NB4 (cell line): ENCODE measurements at regions not wholly inside any gene's neighbourhood (a gene's known extent, or its start where the extent isn't known, plus 50 kb on each side); places are given as distances from the start of the nearest gene placed in this dataset.
"Not testable (repeated sequence)": the region's sequence is repeated elsewhere in the genome, so short reads cannot be mapped to it uniquely, and the experiment has no call there.

ENCODE experiments used
- DNase-seq: peaks from one replicate; pipeline ENCODE4 v3.0.0; 2010; ENCODE audit warnings: low read depth
- H3K4me3 ChIP-seq: one replicate; pipeline ENCODE4 v1.5.1; 2011; ENCODE audit warnings: mild to moderate bottlenecking, low read depth, low read length, moderate library complexity
- MYC ChIP-seq: IDR thresholded peaks from 2 replicates; pipeline ENCODE4 v1.6.1; 2011; ENCODE audit warnings: low read depth, low read length
- POLR2A ChIP-seq: IDR thresholded peaks from 2 replicates; pipeline ENCODE4 v1.6.1; 2011; ENCODE audit warnings: mild to moderate bottlenecking; ENCODE audit not compliant: insufficient read length; ENCODE audit errors: extremely low read depth
- TF ChIP-seq, protein P1 (sequence below): IDR thresholded peaks from one replicate; pipeline ENCODE4 v1.5.1; 2012; ENCODE audit warnings: low read depth, low read length
- TF ChIP-seq, protein P2 (sequence below): IDR thresholded peaks from 2 replicates; pipeline ENCODE4 v1.6.1; 2011; ENCODE audit warnings: low read depth, low read length

DNA sequence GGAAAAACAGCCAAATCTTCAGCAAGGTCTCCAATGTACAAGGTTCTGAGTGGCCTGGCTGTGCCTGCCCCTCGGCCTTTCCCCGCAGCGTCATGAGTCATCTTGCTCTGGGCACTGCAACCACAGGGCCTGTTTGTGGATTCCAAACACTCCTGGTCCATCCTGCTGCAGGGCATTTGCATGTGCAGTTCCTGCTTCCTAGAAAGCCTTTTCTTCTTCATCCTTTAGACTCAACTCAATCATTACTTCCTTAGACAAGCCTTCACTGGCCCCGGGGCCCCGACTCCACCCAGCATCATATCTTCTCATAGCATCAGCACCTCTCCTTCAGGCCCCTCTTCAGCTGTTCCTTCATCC is 101.8 kb upstream of the EGLN3 start:
- peak; percentile 29 for DNase-seq
- H3K4me3 ChIP-seq = no peak overlapping the region
- TF ChIP-seq, protein P1, sequence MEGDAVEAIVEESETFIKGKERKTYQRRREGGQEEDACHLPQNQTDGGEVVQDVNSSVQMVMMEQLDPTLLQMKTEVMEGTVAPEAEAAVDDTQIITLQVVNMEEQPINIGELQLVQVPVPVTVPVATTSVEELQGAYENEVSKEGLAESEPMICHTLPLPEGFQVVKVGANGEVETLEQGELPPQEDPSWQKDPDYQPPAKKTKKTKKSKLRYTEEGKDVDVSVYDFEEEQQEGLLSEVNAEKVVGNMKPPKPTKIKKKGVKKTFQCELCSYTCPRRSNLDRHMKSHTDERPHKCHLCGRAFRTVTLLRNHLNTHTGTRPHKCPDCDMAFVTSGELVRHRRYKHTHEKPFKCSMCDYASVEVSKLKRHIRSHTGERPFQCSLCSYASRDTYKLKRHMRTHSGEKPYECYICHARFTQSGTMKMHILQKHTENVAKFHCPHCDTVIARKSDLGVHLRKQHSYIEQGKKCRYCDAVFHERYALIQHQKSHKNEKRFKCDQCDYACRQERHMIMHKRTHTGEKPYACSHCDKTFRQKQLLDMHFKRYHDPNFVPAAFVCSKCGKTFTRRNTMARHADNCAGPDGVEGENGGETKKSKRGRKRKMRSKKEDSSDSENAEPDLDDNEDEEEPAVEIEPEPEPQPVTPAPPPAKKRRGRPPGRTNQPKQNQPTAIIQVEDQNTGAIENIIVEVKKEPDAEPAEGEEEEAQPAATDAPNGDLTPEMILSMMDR = no peak
- TF ChIP-seq MYC (no peak), POLR2A (no peak)
- TF ChIP-seq, protein P2, sequence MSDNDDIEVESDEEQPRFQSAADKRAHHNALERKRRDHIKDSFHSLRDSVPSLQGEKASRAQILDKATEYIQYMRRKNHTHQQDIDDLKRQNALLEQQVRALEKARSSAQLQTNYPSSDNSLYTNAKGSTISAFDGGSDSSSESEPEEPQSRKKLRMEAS = no peak

DNA sequence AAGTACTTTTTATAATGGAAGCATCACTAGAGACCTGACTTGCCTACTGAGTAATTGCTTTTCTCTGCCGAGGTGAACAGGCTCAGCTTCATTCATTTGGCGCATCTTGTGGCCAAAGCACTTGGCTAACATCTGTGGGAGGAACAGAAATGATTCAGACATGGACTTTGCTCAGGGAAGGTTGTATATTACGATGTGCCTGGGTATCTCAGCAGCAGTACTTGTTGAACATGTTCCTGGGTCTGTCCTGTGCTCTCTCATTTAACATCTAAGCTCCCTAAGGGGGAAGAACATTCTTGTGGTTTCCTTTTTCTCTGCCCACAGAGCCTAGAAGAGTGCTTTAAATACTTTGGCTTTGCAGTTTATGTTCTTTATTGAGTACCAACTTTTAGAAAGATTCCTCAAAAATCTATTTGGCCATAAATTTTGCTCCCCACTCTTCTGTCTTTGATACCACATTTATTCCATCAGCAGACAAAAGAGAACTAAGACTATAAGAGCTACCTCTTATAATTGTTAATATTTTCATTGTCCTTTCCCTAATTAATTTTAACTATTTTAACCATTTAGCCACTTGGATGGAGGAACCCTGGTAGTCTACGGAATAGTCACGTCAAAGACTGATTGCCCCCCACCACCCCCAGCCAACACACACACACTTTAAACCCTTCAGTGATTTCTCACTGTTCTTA is 101.2 kb upstream of the EGLN3 start:
- peak; percentile 56 for DNase-seq
- H3K4me3 ChIP-seq = no peak overlapping the region
- TF ChIP-seq, protein P2 = no peak
- TF ChIP-seq MYC (no peak), POLR2A (no peak)
- TF ChIP-seq, protein P1 = no peak

DNA sequence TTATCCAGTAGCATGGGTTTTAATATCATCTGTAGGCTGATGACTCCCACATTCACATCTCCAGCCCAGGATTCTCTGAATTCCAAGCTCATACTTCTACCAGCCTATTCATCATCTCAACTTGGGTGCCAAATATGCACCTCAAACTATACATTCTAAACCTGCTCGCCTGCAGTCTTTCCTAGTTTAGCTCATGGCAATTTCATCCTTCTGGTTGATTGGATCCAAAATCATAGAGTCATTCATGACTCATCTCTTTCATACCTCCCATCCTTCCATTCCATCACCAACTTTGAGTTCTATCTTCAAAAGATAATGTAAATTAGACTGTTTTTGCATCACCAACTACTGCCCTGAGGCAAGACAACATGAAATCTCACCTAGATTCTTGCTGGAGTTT is 99.7 kb upstream of the EGLN3 start:
- no peak for DNase-seq
- TF ChIP-seq, protein P1 = no peak
- TF ChIP-seq, protein P2 = no peak
- TF ChIP-seq MYC (no peak), POLR2A (no peak)
- H3K4me3 ChIP-seq = no peak overlapping the region

DNA sequence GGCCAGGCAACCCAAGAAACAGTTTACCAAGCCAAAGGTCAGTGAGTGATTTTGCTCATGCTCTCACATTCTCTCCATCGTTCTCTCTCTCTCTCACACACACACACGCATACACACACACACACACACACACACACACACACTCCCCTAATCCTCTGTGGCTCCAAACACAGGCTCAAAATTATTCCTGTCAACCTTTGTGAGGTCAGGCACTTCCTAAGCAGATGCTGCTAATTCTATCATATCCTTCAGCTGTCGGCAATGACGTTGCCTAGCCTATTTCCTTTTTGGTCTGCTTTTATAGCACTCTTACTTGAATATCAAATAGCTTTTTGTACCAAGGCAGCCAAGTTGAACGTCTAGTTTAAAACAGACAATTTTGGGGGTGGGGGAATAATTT is 98.9 kb upstream of the EGLN3 start:
- H3K4me3 ChIP-seq = no peak overlapping the region
- TF ChIP-seq, protein P1 = no peak
- DNase-seq = no peak

DNA sequence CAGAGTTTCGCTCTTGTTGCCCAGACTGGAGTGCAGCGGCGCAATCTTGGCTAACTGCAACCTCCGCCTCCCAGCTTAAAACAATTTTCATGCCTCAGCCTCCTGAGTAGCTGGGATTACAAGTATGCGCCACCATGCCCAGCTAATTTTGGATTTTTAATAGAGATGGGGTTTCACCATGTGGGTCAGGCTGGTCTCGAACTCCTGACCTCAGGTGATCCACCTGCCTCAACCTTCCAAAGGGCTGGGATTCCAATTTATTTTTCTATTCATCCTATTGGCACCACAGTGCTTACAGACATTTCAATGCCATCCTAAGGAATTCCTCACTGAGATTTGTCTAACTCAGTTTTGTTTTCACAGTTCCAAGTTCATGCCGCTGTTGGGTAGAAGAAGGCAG is 98.3 kb upstream of the EGLN3 start:
- not testable (repeated sequence) for H3K4me3 ChIP-seq, DNase-seq

DNA sequence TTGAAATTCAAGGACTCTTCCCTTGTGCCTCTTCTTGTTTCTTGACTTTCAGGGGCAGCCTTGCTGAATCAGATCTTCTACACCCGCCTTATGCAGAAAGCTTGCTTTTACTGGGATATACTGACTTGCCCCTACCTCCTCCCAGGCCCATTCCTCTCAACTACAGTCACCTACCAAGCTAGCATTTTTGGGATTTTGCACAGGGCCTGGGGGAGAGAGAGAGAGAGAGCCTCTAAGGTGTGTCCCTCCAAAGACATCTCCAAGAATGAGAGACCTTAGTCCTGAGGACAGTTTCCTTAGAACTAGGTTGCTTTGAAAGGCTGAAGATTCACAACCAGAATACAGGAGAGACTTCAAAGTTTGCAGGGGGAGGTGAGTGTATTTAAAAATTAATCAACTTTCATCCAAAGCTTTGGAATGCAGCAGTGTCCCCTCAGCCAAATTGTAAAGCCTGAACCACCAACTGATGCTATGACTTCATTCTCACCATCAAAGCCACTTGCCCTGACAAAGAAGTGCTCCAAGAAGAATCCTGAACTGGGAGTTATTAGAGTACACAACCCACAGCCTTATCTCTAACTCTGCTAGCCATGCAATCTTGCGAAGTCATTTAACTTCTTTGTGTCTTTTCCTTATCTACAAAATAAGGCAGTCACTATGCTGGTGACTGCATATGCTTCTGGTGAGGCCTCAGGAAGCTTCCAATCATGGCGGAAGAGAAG is 96.1 kb upstream of the EGLN3 start:
- no peak for DNase-seq
- no peak overlapping the region for H3K4me3 ChIP-seq
- TF ChIP-seq POLR2A (no peak), MYC (no peak)
- TF ChIP-seq, protein P1 = no peak
